Glomerular visceral epithelial cell (primary cell): ENCODE measurements at regions not wholly inside any gene's neighbourhood (a gene's known extent, or its start where the extent isn't known, plus 50 kb on each side); places are given as distances from the start of the nearest gene placed in this dataset.
"Not testable (repeated sequence)": the region's sequence is repeated elsewhere in the genome, so short reads cannot be mapped to it uniquely, and the experiment has no call there.

Experiments used
- DNase-seq: peaks from one replicate; pipeline ENCODE4 v3.0.0-alpha.2; 2016; ENCODE audit errors: extremely low spot score

DNA sequence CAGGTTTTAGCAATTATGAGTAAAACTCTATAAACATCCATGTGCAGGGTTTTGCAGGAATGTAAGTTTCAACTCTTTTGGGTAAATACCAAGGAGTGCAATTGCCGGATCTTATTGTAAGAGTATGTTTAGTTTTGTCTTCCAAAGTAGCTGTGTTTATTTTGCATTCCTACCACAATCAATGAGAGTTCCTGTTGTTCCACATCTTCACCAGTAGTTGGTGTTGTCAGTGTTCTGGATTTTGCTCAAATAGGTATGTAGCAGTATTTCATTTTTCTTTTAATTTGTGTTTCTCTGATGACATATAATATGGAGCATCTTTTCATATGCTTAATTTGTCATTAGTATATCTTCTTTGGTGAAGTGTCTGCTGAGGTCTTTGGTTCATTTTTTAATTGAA is 185.1 kb upstream of the GALNT15 start:
- no peak for DNase-seq

DNA sequence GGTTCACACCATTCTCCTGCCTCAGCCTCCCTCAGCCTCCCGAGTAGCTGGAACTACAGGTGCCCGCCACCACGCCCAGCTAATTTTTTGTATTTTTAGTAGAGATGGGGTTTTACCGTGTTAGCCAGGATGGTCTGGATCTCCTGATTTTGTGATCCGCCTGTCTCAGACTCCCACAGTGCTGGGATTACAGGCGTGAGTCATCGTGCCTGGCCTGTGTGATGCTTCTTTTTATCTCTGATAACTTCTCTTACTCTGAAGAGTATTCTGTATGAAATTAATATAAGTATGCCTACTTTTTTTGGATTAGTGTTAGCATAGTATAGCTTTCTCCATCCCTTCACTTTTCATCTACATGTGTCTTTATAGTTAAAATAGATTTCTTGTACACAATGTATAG is 180.8 kb upstream of the GALNT15 start:
- DNase-seq, result not testable (repeated sequence)

DNA sequence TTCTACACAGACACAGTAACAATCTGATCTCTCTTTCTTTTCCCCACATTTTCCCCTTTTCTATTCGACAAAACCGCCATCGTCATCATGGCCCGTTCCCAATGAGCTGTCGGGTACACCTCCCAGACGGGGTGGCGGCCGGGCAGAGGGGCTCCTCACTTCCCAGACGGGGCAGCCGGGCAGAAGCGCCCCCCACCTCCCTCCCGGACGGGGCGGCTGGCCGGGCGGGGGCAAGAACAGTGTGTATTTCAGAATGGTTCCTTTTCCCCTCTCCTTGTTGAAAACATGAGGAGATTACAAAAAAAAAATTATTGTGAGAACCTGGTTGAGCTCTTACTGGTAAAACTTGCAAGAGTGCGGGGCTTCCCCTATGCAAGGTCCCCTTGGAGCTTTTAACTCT is 178.0 kb upstream of the GALNT15 start:
- not testable (repeated sequence) for DNase-seq

DNA sequence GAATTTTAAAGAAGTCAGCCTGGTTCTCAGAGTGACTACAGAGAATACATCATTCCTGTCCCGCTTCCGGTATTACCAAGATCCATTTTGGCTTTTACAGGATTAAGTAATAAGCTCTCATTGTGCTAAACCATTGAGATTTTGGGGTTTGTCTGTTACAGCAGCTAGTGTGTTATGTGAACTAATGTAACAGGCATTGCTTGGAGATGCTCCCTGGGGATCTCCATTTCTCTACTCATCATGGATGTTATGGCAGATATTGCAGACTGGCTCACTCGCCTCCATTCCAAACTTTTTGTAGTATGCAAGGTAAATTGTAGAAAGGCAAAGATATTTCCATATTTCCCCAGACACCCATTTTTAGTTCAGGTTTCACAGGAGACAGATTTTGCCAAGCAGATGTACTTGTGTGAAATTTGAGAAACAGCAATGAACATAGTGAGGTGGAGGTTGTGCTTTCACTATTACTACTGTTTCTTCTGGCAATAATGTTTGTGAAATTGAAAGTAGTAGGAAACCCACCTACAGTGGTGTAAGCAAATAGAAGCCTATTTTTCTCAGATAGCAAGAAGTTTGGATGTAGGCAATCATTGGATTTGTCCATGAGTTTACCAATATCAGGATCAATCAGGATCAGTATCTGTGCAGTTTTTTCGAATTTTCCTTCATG is 177.1 kb upstream of the GALNT15 start:
- DNase-seq, result no peak

DNA sequence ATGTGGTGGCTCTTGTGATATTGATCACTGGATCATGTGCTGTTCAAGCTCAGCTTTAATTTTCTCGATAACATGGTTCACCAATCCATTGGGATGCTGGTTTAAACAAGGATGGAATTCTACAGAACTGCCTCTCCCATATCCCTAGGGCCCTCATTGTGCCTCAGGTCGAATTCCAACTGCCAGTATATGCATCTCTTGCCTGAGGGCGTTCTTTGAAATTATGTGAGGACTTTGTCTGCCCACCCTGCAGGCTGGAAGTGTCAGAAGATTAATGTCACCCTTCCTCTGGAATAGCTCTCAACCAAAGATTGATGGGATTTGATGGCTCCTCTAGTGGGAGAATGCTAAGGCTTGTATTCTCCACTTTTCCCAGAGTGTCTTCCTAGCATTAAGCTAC is 175.6 kb upstream of the GALNT15 start:
- DNase-seq, result no peak

DNA sequence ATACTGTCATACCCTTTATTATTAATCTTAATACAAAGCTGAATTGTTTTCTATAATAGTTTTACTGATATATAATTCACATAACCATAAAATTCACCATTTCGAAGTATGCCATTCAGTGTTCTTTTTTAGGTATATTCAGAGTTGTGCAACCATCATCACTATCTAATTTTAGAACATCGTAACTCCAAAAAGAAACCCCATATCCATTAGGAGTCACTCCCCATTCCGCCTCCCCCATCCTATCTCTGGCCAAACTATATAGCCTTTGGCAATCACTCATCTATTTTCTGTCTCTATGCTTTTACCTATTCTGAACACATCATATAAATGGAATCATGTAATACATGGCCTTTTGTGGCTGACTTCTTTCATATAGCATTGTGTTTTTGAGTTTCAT is 169.7 kb upstream of the GALNT15 start:
- DNase-seq, result no peak

DNA sequence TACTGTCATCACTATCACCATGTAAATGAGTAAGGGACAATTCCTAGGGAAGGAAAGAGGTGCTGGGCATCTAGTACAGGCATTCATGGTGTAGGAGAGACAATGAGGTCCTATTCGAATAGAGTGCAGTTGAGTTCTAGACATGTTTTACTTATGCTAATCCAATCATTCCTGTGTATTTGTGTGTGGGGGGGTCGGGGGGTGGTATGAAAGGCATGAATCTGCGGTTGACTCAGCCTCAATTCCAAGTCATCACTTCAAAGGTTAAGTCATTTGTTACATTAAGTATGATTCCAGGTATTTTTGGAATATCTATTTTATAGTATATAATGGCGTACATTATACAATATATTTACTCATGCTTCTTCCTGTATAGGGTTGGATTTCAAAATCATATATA is 163.1 kb upstream of the GALNT15 start:
- DNase-seq, result no peak

DNA sequence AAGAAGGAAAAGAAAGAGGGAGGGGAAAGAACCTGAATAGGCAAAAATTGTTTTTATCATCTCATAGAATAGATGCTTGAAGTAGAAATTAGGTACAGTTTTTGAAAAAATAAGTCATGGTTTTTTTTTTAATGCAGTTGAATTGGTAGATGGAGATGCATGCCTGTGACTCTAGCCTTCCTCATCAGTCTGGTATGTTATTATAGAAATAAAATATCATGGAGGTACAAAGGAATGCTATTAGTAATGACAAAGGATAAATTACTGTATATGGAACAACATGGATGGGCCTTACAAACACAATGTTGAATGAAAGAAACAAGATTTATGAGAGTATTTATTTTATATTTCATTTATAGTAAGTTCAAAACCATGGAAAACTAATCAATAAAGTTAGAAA is 162.4 kb upstream of the GALNT15 start:
- no peak for DNase-seq

DNA sequence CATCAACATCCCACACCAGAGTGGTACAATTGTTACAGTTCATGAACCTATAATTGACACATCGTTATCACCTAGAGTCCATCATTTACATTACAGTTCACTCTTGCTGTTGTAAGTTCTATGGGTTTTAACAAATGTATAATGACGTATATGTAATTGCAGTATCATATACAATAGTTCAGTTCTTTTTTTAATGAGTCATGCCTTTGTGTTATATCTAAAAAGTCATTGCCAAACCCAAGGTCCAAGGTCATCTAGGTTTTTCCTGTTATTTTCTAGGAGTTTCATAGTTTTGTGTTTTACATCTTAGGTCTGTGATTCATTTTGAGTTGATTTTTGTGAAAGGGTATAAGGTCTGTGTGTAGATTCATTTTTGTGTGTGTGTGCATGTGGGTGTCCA is 160.9 kb upstream of the GALNT15 start:
- DNase-seq, result no peak

DNA sequence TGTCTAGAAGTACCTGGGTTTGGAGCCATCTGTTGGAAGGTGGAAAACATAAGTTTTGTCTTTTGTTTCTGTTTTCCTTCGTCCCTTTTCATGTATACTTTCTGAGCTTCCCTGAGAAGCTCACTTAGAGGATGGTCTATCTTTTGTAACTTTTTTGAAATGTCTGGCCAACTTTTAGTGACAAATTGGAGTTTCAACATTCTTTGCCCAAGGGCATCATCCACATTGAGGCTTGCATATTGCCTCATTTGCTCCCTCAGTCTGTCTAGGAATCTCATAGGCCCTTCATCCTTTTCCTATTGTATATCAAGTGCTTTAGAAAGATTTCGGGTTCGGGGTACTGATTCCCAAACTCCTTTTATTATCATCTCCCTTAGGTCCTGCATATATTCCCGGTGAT is 152.7 kb upstream of the GALNT15 start:
- not testable (repeated sequence) for DNase-seq

DNA sequence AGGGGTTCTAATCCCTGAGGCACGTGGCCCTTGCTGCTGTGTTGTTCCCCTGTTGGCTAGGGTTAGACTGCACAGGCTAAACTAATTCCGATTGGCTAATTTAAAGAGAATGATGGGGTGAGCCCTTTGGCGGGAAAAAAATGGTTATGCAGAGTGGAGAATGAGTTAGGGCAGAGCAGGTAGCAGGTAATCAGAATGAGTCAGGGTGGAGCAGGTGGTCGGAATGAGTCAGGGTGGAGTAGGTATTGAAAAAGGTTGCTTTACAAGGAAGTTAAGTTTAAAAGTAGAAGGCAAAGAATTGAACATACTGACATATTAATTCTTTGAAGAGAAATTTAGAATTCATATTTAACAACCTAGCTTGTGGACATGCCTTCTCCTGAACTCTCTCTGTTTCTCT is 150.6 kb upstream of the GALNT15 start:
- not testable (repeated sequence) for DNase-seq

DNA sequence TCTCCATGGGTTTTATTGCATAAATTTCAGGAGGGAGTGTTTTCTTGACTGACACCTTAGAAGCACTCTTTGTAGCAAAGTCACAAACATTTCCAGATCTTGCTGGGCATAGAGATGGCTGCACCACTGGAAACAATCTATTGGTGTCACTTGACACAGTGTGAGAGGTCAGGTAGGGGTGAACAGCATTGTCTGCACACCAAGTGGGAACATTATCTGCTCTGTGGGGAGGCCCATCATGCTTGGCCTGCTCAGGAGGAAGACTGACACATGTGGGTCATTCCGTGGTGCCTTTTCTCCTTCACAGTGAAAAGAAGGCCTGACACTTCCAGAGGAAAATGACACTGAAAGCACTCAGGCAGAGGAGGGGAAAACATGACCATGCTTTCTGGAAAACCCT is 149.9 kb upstream of the GALNT15 start:
- DNase-seq, result no peak

DNA sequence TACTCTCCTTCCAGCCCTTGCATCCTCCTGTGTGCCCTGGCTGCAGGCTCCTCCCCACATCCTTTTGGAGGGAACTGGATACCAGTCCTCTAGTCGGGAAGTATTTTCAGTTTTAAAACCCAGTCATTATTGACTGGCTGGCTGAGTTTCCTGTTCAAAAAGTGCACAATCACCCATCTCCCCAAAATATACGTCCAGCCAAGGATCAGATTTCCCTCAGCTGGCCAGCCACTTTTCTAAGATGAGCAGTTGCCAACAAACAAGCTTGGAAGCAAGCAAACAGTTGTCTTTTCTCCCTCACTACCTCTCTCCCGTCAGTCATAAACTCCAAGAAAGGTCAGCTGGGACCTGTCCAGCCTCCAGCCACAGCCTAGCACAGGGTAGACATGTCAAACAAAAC is 147.7 kb upstream of the GALNT15 start:
- no peak for DNase-seq

DNA sequence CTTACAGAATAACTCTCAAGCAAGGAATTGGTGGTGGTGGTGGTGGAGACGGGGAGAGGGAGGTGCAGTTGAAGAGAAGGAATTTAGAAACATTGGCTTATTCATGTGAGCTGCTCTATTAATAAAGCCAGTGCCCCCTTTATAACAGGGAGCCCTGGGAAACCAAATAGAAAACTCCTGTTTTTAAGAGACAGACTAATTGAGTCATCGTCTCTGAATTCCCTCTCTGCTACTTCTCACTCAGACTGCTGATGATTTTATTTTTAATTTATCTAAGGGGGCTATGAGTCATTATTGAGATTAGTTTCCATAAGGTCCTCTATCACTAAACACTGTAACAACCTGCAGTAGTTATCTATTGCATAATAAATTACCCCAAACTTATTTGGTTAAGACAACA is 145.9 kb upstream of the GALNT15 start:
- peak; percentile 9 for DNase-seq

DNA sequence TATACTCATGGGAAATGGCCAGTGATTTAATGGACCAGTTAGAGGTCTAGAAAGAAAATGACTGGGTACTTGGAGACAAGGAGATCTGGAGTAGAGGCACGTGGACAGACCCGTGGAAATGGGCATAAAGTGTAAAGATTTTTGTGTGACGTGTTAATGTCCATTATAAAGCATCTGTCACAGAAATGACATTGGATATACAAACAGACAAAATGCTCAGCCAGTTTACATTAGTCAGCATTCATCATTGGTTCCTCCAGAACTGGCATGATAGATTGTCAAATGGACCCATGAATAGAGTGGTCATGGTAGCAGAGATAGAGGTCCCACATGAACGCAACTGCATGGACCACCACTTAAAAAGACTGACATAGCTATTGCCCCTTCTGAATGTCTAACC is 144.1 kb upstream of the GALNT15 start:
- DNase-seq, result no peak

DNA sequence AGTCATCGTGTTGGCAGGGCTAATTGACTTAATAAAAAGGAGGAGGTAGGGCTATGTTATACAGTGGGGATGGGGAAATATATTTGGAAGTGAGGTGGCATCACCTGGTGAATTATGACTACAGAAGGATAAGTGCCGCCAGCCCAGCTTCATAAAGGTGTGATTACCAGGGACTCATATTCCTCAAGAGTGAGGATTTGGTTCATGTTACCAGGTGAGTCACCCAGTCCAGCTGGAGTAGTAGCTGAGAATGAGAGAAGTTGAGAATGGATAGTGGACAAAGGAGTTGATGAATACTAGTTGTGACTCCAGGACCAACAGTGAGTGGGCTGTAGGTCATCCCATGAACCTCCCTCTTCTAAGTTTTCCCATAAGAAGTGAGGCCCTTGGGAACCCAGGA is 143.0 kb upstream of the GALNT15 start:
- no peak for DNase-seq

DNA sequence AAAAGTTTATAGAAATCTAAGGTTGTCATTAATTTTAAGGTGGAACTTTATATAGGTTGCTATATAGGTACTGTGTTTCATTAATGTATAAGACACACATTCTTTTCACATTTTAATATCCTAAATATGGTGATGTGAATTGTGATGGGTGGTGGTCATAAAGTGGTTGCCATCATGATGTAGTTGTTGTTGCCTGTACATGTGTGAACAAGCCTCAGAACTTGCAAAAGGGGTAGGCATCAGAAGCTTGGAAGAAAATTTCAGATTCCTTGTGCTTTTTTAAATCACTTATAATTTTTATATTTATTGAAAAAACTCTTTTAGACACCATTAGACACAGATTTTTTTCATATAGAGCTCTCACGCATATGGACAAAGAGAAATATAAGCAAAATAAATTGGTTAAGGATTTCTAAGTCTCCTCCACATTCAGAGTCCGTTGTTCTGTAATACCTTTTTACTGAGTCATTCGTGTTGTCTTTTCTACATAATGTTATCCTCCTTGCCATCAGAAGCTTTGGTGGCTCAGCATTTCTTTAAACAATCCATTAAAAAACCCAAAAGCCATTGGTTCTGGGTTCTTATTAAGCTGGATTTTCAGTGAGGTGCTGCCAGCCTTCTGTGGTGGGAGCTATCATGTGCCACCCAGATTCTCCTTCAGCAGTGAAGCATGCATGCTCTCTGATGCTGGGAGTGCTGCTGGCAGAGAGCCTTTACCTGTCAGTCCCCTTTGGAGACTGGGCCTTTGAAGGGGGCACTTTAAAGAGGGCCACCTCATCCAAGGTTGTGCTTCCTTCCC is 140.4 kb upstream of the GALNT15 start:
- DNase-seq, result peak; percentile 24

DNA sequence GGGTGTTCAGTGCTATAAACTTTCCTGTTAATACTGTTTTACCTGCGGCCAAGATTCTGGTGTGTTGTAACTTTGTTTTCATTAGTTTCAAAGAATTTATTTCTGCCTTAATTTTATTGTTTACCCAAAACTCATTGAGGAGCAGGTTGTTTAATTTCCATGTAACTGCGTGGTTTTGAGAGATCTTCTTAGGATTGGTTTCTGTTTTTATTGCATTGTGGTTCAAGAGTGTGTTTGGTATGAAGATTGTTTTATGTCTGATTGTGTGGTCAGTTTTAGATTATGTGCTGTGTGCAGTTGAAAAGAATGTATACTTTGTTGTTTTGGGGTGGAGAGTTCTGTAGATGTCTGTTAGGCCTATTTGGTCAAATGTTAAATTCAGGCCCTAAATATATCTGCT is 133.5 kb upstream of the GALNT15 start:
- no peak for DNase-seq

DNA sequence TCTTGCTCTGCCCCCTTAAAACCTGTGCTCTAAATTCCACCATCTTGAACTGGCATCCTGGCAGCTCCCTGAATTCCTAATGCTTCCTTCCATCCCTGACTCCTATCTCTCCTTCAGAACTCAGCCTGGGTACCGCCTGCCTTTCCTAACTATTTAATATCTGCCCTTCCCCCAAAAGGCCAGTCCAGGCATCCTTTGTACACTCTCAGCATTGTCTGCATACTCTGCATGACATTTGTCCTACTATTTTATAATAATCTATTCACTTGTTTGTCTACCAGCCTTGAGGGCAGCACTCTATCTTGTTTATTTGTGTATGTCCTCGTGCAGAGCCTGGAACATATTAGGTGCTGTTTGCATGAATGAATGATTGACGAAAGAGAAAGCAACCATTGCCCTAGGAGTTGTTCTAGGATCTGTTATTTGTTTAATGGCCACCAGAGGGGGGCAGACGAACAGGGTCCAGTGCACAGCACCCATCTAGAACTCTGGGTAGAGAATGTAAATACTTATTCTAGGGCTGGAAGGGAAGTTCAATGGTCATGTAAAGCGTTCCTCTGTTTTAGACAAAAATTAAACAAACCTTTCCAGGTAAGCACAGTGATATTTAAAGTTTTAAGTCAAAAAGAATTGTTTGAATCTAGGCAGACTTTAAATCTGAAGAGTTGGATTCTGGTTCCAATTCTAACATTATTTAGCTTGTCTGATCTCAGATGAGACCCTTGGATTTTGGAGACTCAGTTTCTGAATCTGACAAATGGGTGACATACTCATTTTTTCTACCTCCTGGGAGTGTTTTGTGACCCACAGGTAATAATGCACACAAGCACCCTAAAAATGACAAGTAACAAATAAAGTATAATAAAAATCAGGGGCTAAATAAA is 125.8 kb upstream of the GALNT15 start:
- peak; percentile 73 for DNase-seq

DNA sequence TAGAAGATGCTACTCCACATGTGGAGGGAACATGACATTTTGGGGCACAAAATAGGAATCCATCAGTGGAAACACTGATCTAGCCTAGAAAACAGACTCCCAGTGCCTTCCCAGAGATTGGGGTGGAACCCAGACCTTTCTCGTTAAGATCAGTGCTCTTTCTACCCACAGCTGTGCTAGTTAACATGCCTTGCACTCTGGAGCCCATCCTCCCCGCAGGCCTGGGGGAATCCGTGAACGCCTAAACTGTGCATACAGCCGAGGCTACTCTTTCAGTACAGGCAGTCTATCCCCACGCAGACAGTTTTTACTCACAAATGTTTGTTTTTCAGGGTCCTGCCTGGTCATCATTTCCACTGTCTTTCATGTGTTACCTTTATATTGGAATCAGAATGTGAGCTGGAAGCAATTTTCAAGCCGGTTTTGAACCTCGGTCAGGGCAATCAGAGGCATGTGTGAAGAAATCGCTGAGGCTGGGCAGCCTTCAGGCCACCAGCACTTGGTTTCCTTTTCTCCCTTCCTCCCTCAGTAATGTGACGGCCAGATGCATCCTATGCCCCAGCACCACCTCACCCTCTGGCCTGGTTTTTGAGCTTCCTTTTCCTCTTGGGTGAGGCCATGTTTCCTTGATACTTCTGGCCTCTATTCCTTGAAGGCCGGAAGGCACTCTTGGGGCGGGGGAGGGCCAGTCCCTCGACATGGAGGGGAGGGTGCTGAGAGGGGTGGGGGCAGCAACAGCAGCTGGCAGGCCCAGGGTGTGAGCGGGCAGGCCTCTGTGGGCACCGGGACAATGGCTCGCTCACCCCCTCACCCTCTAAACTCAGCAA is 123.6 kb upstream of the GALNT15 start:
- DNase-seq, result no peak

DNA sequence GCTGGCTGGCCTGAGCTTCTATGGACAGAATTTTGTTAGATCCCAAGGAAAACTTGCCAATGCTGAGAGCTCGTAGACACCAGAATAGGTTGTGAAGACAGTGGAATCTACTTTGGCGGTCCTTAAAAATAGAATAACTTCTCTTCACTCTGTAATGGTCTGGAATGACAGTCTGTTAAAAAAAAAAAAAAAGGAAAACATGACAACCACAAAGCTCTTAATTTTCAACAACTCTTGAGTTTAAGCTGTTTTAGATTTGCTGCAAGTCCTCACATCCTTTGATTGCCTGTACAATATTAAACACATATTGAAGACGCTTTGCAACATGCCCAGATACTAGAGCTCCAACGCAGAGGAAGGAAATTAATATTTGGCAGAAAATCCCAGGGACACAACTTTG is 122.8 kb upstream of the GALNT15 start:
- DNase-seq, result no peak

DNA sequence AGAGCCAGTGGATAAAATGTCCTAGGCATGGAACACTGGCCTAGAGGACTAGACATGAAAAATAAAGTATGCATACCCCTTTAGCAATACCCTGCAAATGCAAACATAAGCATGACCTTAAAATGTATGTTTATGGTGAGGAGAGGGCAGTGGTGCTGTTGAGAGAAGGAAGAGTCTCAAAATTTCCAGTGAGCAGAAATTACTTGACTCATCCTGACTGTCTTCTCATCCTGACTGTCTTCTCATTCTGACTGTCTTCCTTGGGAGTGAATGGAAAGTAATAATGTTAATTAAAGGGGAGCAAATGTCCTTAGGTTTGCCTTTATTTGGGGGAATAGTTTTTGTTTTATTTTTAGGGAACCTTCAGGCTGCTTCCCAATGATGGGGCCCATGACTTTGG is 121.5 kb upstream of the GALNT15 start:
- DNase-seq, result no peak
